ENCODE measurements at regions not wholly inside any gene's neighbourhood (a gene's known extent, or its start where the extent isn't known, plus 50 kb on each side); places are given as distances from the start of the nearest gene placed in this dataset.

DNA sequence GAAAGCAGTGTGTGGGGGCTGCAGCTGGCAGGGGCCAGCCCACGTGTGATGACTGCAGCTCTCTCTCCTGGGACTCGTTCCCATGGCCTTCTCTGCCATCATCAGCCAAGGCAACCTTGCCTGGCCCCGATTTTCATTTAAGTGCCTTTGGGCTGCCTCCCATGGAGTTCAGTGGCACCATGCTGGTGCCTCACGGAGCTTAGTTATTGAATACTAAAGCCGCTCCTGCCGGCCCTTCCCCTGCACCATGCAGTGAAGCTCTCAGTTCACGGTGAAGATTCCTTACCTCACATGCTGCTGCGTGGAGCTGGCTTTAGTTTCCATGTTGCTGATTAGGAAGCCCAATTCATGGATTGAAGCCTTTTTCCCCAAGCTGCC is 141.5 kb upstream of the EEPD1 start:
- no peak for DNase-seq

DNA sequence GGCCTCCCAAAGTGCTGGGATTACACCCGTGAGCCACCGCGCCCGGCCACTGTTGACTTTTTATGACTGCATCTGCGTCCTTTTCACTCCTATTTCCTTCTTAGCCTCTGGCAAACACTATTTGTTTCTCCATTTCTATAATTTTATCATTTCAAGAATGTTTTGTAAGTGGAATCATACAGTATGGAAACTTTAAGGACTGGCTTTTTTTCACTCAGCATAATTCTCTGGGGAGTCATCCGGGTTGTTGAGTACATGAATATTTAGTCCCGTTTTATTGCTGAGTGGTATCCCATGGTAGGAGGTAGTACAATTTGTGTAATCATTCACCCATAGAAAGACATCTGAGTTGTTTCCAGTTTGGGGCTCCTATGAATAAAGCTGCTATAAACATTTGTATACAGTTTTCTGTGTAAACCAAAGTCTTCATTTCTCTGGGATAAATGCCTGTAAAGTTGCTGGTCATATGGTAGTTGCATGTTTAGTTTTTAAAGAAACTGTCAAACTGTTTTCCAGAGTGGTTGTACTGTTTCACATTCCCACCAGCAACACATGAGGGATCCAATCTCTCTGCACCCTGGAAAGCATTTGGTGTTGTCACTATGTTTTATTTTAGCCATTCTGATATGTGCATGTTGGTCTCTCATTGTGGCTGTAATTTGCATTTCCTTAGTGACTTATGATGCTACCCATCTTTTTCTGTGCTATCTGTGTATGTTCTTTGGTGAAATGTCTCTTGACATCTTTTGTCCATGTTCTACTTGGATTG is 139.6 kb upstream of the EEPD1 start:
- DNase-seq: peak; percentile 50

DNA sequence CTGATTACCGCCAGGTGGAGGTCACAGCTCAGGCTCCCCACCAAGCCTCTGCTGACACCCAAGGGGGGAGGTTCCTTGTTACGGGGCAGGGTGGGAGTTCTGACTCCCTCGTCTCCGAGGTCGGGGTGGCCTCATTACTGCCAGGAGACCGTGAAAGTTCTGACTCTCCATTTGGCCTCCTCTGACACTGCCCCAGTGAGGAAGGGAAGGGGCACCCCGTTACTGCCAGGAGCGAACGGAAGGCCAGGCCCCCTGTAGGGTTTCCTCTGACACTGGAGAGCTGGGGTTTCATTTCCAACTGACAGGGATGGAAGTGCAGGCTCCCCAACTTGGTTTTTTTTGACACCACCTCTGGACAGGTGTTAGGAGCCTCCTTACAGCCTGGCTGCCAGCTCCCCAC is 138.1 kb upstream of the EEPD1 start:
- DNase-seq: no peak

DNA sequence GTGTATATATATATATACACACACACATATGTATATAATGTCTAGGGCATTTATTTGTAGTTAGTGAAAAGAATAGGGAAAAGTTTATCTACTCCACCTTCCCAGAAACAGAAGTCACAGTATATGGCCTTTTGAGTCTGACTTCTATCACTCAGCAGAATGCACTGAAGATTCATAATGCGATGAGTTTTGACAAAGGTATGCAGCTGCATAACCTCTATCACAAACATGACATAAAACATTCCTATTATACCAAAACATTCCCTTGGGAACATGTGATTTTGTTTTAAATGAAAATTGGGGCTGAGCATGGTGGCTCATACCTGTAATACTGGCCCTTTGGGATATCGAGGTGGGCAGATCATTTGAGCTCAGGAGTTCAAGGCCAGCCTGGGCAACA is 137.3 kb upstream of the EEPD1 start:
- DNase-seq: peak; percentile 77

DNA sequence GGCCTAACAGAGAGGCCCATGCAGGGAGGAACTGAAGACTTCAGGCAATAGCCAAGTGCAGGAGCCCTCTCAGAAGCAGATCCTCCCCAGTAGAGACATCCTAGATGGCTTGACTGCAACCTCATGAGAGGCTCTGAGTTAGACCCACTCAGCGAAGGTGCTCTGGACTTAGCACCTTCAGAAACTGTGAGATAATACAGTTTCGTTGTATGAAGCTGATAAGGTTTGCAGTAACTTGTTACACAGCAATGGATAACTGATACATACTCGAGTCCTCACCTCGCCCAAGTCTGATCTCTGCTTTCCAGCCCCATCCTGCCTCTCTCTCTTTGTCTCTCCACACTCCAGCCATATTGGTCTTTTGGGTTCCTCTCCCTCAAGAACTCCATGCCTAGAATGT is 136.4 kb upstream of the EEPD1 start:
- no peak for DNase-seq

DNA sequence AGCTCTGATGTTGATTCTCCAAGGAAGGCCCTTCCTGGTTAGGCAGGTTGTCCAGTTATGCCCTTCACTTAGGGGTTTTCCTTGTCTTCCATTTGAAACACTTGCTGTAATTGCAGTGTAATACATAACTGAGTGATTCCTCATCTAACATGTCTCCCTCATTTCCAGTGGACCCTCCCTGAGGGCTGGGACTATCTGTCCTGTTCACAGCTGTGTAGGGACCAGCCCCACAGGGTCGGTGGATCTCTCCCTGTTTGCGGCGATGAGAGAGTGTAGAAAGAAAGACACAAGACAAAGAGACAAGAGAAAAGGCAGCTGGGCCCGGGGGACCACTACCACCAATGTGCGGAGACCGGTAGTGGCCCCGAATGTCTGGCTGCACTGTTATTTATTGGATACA is 135.9 kb upstream of the EEPD1 start:
- DNase-seq: no peak

DNA sequence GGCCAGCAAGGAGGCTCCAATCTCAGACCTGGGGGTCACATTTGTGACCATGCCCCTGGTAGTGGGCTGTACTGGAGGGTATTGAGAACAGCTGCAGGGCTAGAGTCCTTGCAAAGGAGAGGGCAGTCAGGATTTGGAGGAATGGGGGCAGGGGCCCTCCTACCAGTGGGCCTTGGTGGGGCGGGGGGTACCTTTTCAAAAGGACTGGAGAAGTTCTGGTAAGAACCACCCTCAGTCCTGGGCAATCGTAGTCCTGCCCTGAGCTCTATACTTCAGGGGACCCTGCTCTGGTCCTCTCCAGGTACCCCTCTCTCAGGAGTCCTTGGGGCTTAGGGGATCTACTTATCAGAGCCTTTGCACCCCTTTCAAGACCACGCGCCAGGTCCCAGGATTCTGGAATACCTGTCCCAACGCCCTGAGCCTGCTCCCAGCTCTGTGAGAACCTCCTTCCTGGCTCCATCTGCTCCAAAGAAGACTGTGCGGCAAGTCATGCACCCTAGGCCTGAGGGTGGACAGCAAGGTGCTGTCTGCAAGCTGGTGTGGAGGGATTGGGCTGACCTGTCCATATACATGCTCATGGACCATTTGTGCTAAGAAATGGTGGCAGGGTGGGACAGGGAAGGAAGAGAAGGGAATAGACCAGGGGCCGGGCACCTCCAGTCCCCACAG is 134.1 kb upstream of the EEPD1 start:
- DNase-seq: no peak

DNA sequence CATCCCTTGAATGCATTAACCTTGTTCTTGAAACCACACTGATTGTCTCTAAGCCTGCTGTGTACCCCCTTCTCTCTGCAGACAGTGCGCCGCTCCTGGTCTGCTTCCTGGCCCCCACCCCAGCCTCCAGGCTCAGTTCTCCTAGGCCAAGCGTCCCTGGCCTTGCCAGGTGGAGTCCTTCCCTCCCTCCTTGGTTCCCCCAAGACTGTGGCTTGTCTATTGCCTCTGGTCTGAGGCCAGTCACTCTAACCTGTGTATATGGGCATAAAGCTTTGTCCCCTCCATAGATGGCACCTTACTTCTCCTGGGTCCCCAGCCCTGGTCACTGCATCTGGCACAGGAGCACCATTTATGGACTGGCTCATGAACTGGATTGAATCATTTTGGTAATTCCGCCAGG is 133.5 kb upstream of the EEPD1 start:
- no peak for DNase-seq

DNA sequence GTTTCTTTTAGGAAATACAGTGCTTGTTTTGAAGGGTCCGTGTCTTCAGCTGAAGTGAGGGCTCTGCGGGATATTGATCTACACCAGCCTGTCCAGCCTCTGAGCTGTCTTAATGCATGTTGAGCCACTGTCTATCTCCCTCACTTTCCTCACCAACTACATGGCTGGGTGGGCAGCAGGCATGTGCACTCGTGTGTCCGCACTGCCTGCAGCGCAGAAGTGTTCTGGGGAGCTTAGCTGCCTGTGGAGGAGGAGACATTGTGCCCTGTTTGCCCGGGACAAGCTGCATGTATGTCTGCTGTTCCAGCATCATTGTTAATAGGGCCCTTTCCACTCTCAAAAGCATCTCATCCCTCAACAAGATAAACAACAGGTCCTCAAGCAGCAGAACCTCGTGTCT is 133.1 kb upstream of the EEPD1 start:
- no peak for DNase-seq

DNA sequence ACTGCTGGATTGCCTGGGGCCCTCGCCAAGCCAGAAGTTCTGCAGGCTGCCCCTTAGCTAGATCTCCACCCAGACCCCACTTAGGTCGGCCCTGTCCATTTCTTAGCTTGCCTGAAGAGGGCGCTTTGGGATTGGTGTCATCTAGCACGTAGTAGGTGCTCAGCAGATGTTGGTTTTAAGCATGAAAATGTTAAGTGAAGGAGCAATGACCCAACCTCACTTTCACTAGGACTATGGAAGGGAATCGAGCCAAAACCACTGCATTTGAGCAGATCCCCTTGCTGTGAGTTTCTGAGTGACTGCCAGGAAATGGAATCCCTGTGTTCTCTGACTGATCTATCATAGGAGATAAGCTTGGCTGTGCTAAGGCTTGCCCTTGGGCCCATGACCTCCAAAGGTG is 131.7 kb upstream of the EEPD1 start:
- peak; percentile 37 for DNase-seq

DNA sequence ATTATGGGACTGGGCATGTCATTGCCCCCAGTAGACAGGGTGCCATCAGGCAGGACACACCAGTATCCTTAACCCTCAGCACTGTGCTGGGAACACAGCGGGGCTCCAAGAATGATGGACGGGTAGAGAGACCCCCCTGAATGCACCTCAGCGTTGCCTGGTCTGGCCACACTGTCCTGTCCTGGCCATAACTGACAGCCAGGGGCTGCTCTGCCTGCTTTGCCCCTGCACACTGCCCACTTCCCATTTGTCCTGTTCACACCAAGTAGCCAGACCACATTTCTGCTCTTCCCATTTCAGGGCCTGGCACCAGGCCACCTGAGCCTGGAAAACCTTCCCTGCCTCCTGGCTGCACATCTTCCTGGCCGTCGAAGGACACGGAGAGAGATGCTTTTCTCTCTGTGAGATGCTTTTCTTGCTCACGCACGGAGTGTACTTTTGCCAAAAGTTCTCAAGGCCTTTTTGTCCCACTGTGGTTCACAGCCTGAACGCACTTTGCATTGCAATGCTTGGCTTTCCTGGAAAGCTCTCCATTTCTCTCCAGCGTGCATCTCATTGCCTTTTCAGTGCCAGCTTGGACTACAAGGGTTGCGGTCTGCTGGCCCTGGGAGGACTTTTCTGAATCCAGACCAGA is 131.0 kb upstream of the EEPD1 start:
- DNase-seq: no peak

DNA sequence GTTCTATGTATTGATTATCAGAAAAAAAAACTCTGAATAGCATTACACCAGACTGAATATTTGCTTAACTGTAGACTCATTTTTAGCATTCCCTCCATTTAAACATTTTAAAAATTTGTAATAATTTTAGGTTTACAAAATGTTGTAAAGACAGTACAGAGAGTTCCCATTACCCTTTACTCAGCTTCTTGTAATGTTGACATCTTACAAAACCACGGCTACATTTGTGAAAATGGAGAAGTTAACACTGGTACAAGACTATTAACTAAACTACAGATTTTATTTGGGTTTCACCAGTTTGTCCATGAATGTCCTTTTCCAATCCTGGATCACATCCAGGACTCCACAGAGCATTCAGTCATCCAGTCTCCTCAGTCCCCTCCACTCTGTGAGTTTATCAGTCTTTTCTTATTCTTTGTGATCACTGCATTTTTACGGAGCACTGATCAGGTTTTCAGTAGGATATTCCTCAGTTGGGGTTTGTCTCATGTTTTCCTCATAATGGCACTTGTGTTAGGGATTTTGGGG is 130.0 kb upstream of the EEPD1 start:
- no peak for DNase-seq

DNA sequence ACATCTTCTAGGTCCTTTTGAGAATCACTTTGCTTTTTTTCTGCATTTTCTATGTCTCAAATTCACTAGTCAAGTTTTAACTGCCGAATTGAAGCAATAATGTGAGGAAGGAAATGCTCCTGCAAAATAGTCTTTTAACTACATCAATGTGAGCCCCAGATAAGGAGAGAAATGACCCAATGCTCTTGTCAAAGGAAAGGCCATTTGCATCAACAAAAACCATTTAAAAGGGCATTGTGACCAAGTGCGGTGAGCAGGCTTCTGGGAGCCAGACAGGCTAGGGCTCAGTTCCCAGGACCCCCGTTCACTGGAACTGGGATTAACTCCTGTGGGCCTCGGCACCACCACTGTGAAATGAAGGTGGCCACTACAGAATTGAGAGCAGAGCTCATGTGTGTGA is 127.9 kb upstream of the EEPD1 start:
- DNase-seq: no peak

DNA sequence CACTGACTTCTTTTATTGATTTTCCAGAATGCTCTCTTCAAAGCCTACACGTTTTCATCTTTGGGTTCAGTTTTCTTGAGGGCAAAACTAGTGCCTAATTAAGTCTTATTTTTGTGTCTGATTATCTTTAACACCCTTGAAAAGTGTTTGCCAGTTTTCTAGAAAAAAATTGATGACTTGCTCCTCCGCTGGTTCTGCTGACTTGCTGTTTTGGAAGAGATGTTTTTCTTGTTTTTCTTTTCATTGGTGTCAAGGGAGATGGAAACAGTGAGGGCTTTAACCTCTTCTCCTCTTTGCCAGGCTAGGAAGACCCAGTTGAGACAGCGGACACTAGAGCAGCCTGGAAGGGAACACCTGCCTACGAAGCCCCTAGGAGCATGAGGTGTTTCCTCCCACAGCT is 123.7 kb upstream of the EEPD1 start:
- DNase-seq: no peak

DNA sequence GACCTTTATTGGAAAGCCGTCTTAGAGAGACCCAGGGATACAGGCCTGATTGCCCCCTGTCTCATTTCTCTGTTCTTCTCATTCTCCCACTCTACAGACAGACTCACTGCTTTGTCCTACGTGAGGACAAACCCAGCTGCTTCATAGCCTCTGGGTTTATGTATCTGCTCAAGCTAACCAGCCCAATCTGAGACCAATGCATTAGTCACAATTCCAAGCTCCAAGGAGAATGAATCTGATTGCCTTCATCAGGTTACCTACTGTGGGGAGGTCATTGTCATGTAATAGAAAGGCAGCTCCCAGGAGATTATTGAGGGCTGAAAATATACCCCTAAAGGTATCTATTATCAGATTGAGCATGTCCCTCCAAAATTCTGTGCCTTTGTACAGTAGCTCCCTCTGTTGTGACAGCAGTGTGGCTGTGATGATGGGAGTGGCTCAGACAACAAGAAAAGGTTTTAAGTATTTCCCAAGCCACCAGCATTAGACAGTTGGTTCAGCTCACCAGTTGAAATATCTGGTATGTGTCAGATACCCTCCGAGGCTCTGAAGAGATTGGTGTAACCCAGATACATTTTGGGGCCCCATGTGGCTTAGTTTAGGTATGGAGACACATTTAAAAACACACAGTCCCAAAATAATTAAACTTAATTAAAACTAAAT is 123.1 kb upstream of the EEPD1 start:
- DNase-seq: no peak

DNA sequence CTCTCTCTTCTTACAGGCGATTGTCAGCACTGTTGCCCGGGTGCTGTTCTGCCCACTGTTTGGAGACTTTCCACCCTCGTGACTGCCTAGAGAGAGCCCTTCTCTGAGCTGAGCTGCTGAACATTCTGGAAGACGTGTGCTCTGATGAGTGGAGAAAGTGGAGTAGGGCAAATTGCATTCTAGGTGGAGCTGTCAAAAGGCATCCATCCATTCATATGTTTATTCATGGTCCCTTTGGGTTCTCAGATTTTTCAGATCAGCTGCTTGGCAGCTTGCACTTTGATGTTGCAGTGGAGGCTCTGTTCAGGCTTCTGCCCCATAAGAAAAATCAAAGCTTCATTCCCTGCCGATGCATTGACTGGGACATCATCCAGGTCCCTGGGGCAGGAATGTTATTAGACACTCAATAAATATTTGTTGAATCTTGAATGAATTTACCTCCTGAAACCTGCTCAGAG is 120.7 kb upstream of the EEPD1 start:
- peak; percentile 41 for DNase-seq

DNA sequence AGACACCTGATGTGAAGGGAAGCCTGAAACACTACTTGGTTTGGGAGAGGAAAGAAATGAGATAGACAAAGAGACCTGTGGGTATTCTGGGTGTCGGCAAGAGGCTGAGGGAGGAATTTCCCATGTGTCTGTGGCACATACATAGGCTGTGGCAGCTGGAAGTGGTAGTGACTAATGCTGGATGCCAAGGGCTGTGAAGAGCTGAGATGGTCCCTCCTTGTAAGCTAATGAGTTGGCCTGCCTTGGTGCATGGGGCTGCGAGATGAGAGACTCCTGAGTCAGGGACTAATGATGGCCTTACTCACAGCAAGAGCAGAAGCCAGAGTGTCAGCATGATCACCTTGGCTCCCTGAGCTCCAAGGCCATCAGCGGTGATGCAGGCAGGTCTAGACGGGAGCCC is 119.0 kb upstream of the EEPD1 start:
- DNase-seq: peak; percentile 62

DNA sequence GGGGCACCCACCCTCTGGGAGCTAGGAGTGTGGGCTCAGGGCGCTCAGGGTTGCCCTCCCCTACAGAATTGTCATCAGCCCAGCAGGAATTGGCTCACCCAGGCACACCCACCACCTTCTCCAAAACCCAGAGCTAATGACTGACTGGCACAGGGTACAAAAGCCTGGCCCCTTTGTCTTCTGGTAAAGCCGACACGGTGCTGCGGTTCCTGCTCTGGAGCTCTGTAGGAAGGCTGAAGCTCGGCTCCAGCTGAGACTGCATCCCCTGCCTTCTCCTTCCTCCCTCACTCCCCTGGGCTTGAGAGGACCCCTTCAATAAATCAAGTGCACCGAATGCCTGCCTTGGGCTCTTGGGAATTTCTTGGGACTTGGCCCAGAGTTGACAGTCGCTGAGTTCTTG is 117.9 kb upstream of the EEPD1 start:
- DNase-seq: no peak

DNA sequence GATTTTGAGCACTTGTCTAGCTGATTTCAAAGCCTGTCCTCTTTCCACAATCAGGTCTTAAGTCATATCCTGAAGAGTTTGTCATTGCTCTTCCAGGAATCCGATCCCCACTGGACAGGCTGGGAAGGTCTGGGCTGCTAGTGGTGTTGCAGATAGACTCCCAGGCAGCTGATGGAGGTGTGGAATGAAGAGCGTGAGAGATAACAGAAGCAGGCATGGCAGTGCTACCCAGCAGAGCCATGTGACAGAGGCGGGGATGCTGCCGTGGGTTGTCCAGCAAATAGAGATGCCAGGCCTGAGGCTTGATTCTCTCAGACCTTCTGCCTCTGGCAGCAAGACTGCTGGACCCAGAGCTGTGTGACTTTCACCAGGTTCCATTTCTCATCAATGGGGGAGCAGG is 116.5 kb upstream of the EEPD1 start:
- peak; percentile 17 for DNase-seq

DNA sequence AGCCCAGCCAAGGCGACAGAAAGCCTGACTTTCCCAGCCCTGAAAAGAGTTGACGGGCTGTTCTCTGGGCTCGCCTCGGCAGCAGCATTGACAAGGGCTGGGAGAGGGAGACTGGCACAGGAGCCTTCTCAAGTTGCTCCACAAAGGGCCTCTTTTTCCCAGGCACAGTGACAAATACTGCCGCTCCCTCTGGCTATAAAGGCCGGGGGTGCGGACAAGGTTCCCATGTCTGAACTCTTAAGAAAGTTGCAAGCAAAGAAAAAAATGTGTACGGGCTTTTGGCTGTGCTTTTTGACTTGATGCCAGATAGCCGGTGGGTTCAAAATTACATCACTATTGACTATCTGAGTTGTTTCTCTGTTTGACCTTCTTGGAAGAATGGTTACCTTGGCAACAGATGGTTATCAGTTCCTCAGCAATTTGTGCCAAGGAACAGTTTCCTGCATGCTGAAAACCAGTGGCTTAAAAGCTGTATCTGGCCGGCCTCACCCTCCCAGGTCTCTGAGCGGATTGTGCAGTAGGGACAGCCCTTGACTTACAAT is 115.9 kb upstream of the EEPD1 start:
- peak; percentile 84 for DNase-seq

DNA sequence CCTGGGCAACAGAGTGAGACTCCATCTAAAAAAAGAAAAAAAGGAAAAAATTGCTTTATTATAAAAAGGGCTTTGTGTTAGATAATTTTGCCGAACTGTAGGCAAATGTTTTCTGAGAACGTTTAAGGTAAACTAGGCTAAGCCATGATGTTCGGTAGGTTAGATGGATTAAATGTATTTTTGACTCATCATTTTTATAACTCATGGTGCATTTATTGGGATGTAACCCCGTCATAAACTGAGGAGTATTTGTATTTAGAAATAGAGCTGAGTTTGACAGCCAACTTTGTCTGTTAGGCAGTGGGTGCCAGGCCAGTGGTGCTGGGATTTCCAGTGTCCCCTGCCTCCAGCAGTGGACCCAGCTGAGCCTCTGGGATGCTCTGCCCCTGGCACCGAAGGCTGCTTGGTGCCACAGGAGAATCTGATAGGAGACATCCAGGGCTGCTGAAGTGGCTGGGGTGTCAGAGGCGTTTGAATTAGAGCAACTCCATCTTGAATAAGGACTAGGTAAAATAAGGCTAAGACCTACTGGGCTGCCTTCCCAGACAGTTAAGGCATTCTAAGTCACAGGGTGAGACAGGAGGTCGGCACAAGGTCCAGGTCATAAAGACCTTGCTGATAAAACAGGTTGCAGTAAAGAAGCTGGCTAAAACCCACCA is 114.9 kb upstream of the EEPD1 start:
- no peak for DNase-seq

DNA sequence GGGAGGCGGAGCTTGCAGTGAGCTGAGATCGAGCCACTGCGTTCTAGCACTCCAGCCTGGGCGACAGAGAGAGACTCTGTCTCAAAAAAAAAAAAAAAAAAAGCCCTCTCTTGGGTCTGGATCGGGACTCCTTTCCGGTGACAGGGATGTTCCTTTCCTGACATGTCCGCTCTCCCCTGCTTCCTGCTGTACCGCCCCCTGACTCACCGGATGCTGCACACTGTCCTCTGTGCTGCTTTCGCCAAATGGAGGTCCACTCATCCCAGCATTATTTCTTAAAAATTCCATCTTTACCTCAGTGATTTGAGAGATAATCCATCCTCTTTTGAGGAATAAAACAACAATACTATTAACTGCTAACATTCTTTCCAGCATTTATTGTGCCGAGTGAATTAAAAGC is 113.8 kb upstream of the EEPD1 start:
- no peak for DNase-seq

DNA sequence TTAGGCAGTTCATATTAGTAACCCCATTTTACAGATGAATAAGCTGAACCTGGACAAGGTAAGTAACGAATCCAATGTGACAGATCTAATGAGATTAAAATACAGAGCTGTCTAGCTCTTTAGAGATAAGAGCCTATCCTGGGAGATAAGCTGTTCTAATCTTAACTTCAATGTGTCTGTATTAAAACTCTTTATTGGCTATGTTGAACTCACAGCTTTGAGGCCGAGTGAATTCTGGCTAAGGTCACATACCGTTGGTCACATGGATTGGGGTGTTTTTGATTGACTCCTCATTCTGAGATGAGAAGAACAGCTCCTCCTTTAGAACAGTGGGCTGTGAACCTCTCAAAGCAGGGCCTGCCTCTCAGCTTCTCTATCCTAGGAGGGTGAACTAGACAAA is 113.4 kb upstream of the EEPD1 start:
- DNase-seq: no peak
